IPS-18c (cell line): ENCODE measurements at regions not wholly inside any gene's neighbourhood (a gene's known extent, or its start where the extent isn't known, plus 50 kb on each side); places are given as distances from the start of the nearest gene placed in this dataset.

ENCODE experiments used
- H3K4me3 ChIP-seq: 2 replicates; pipeline ENCODE4 v1.7.0; 2013; ENCODE audit warnings: low read depth, mild to moderate bottlenecking, low read length, moderate library complexity; ENCODE audit not compliant: insufficient read depth
- H3K9me3 ChIP-seq: one replicate; pipeline ENCODE4 v1.6.1; 2013; ENCODE audit warnings: mild to moderate bottlenecking, low read length, moderate library complexity; ENCODE audit not compliant: control insufficient read depth, insufficient read depth

DNA sequence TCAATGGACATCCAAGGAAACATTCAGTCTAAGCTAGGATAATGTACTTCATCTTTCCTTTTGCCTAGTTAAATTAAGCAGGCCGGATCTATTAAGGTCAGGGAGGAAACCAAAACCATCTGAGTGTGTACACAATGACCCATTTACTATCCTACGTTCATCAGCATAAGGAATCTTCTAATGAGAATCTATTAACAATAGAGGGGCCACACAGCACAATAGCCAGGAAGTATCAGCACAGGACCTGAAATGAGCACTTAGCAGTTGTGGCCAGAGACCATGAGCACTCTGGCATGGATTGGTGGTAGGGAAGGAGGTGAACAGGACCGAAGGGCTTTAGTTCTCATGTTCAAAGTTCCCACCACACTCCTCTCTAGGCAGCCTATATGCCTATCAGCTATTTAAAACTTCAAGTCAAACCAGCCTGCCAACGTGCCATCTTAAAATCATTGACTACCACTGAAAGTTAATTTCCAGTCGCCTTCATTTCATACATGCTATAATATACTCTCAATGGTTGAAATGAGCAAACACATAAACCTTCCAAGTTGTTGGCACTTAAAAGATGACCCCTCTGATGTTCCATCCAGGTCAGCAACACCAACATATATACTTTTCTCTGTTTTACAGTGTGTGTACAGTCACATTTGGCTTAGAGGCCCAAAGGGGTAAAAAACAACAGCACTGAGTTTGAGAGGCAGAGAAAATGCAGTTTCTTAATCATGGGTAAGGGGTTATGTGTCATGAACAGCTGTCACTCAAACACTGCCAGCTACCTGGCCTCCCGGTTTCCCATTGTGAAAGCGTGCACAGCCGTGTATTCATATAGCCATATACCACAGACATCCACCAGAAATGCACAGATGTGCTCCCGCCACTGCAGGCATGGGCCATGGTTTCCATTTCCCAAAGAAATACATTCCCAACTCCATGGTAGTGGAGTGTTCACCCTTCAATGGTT lies 184.3 kb downstream of the TBXT start:
- Histone ChIP-seq H3K9me3 (no peaks in the 10 kb centered on the region), H3K4me3 (no peak overlapping the region)

GRCh38 chr6:165978476-165978875 lies 189.2 kb downstream of the TBXT start:
- no peaks in the 10 kb centered on the region for H3K9me3 ChIP-seq
- H3K4me3 ChIP-seq: no peak overlapping the region

- H3K4me3 ChIP-seq: no peak overlapping the region
- H3K9me3 ChIP-seq: no peaks in the 10 kb centered on the region
Observed at GRCh38 chr6:165976684-165977083, 191.0 kb downstream of the TBXT start.

GRCh38 chr6:165974817-165975216 lies 192.8 kb downstream of the TBXT start:
- no peaks in the 10 kb centered on the region for H3K9me3 ChIP-seq

GRCh38 chr6:165973473-165973872 lies 194.2 kb downstream of the TBXT start:
- H3K9me3 ChIP-seq: no peaks in the 10 kb centered on the region
- no peak overlapping the region for H3K4me3 ChIP-seq

More at GRCh38 chr6:165974817-165975216, 192.8 kb downstream of the TBXT start:
- H3K4me3 ChIP-seq: no peak overlapping the region

- no peaks in the 10 kb centered on the region for H3K9me3 ChIP-seq
- no peak overlapping the region for H3K4me3 ChIP-seq
Observed at GRCh38 chr6:165972139-165972802, 195.4 kb downstream of the TBXT start.

GRCh38 chr6:165971202-165971601 lies 196.4 kb downstream of the TBXT start:
- no peaks in the 10 kb centered on the region for H3K9me3 ChIP-seq
- H3K4me3 ChIP-seq: no peak overlapping the region

- Histone ChIP-seq H3K9me3 (no peaks in the 10 kb centered on the region), H3K4me3 (no peak overlapping the region)
Observed at GRCh38 chr6:165970001-165970400, 197.7 kb downstream of the TBXT start.

- Histone ChIP-seq H3K4me3 (no peak overlapping the region), H3K9me3 (no peaks in the 10 kb centered on the region)
Observed at GRCh38 chr6:165969184-165969583, 198.5 kb downstream of the TBXT start.

- Histone ChIP-seq H3K4me3 (no peak overlapping the region), H3K9me3 (no peaks in the 10 kb centered on the region)
Observed at GRCh38 chr6:165968408-165968807, 199.2 kb downstream of the TBXT start.

DNA sequence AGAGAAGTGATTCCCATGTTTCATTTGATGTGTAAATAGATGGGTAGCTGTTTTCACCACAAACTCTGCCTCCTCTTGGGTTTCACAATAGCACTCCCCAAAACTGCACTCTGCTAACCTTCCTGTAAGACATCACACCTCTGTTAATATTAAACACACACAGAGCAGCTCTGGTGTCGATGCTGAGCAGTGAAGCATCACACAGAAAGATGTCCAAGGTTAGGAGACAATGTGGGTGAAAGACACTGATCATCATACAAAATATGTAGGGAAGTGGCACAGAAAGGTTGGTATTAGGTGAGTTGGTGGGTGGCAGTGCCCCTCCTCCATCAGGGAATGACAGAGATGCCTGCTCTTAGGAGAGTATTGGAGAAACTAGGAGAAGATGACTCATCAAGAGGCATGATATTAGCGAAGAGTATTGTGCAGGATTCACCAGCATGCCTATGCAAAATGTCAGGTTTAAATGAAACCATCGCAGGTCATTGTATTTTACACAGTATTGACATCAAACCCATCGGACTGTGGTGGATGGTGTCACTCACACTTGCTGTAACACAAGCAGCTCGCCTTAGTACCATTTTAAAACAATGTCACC lies 199.7 kb downstream of the TBXT start:
- H3K9me3 ChIP-seq: no peaks in the 10 kb centered on the region
- no peak overlapping the region for H3K4me3 ChIP-seq

GRCh38 chr6:165963750-165964149 lies 203.9 kb downstream of the TBXT start:
- Histone ChIP-seq H3K9me3 (no peaks in the 10 kb centered on the region), H3K4me3 (no peak overlapping the region)

DNA sequence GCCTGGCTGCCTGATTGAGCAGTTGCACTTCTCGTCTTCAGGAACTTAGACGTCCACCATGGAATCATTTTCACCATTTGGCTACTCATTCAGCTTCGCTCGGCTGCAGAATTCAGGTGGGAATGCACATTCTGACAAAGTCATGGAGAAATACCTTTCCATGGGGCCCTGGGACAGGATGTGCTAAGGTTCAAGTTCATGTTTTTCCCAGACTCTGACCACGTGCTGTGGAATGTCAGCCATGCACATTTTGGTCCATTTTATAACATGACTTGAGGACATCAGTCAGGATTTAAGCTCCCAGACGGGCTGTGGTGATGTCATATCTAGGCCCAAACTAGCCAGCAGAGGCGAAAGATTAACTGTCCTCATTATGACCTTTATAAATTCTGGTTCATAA lies 205.3 kb downstream of the TBXT start:
- Histone ChIP-seq H3K9me3 (peaks cover 2% of the 10 kb centered on the region), H3K4me3 (no peak overlapping the region)

GRCh38 chr6:165961233-165961632 lies 206.4 kb downstream of the TBXT start:
- no peak overlapping the region for H3K4me3 ChIP-seq

GRCh38 chr6:165960695-165961094 lies 207.0 kb downstream of the TBXT start:
- peaks cover 2% of the 10 kb centered on the region for H3K9me3 ChIP-seq

More at GRCh38 chr6:165961233-165961632, 206.4 kb downstream of the TBXT start:
- peaks cover 2% of the 10 kb centered on the region for H3K9me3 ChIP-seq

DNA sequence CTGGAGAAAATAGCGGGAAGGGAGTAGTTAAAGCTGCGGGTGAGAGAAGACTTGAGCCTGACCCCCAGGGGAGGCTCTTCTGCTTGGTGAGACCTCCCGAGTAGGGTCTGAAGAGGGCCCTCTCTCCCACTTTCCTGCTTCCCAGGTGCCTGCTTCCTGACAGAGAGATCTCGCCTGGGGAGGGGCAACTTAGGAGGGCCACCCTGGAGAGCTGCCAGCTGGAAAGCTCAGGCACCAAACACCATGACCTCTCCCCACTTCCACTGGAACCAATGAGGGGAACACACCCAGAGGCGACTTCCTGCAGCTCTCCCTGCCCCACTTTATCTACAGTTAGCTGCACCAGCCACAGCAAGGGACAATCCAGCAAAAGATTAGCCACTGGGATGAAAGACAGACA lies 208.0 kb downstream of the TBXT start:
- H3K4me3 ChIP-seq: no peak overlapping the region
- H3K9me3 ChIP-seq: peaks cover 2% of the 10 kb centered on the region

More at GRCh38 chr6:165960695-165961094, 207.0 kb downstream of the TBXT start:
- H3K4me3 ChIP-seq: no peak overlapping the region

- H3K4me3 ChIP-seq: no peak overlapping the region
- H3K9me3 ChIP-seq: peaks cover 2% of the 10 kb centered on the region
Observed at GRCh38 chr6:165956874-165957273, 210.8 kb downstream of the TBXT start.

DNA sequence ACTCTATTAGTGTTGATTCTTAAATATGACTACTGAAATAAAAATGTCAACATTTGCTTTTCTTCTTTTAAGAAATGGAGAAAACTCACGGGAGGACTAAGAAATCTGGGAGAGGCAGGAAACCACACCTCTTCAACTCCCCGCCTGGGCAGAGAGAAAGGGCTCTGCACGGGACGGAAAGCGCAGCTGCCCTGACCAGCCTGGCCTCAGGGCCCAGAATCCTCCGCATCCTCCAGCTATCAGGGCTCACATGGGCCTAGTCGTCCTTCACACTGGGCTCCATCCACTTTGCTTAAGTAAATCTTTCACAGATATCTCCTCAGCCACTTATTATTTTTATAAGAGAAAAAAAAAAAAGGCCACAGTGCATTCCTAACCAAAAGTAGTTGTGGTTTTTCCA lies 215.1 kb downstream of the TBXT start:
- Histone ChIP-seq H3K9me3 (no peaks in the 10 kb centered on the region), H3K4me3 (no peak overlapping the region)
